Natural killer cell (primary cell): ENCODE measurements at regions not wholly inside any gene's neighbourhood (a gene's known extent, or its start where the extent isn't known, plus 50 kb on each side); places are given as distances from the start of the nearest gene placed in this dataset.
A peak's percentile ranks its signal among the peaks of the same experiment; 100 is the strongest.

Experiments
- ATAC-seq, 3 donors: fragments of 150-1000 bp in 2 of 3; fragments of 200-7000 bp in 1 of 3; cut with Tn5 transposase; 1 replicate in 1 of 3; 2 replicates in 2 of 3; pipeline ENCODE4 v1.10.0; 2021; ENCODE audit warnings: mild to moderate bottlenecking in 2 of 3, moderate library complexity in 2 of 3
- DNase-seq, 2 donors: peaks; one replicate each; pipeline versions ENCODE4 v3.0.0 to v3.0.0-alpha.2; 2013 to 2021; ENCODE audit warnings: mixed read lengths in 1 of 2
- H3K27ac ChIP-seq: one replicate; pipeline ENCODE4 v1.5.1; 2013; ENCODE audit warnings: mild to moderate bottlenecking, low read length
- H3K27me3 ChIP-seq: one replicate; pipeline ENCODE4 v1.6.1; 2013; ENCODE audit warnings: low read length; ENCODE audit not compliant: control insufficient read depth, insufficient read depth
- H3K36me3 ChIP-seq: one replicate; pipeline ENCODE4 v1.6.1; 2013; ENCODE audit warnings: low read length; ENCODE audit not compliant: control insufficient read depth, insufficient read depth
- H3K4me1 ChIP-seq: one replicate; pipeline ENCODE4 v1.6.1; 2013; ENCODE audit warnings: low read length; ENCODE audit not compliant: control insufficient read depth, insufficient read depth
- H3K4me3 ChIP-seq: one replicate; pipeline ENCODE4 v1.5.1; 2013; ENCODE audit warnings: low read length
- H3K9me3 ChIP-seq: one replicate; pipeline ENCODE4 v1.6.1; 2013; ENCODE audit warnings: low read length; ENCODE audit not compliant: control insufficient read depth, insufficient read depth
- H3K27ac Mint-ChIP-seq, 2 donors: one replicate each; pipeline ENCODE4 v1.8.0; 2022; ENCODE audit warnings: mild to moderate bottlenecking in 2 of 2, mixed read lengths in 2 of 2, moderate library complexity in 1 of 2
- H3K27me3 Mint-ChIP-seq, 2 donors: one replicate each; pipeline ENCODE4 v1.8.0; 2022; ENCODE audit warnings: low read depth in 2 of 2, mixed read lengths in 2 of 2
- H3K36me3 Mint-ChIP-seq: one replicate; pipeline ENCODE4 v1.8.0; 2022; ENCODE audit warnings: mixed read lengths
- H3K4me1 Mint-ChIP-seq, 2 donors: one replicate each; pipeline ENCODE4 v1.8.0; 2022; ENCODE audit warnings: mixed read lengths in 2 of 2
- H3K4me3 Mint-ChIP-seq: one replicate; pipeline ENCODE4 v1.8.0; 2022; ENCODE audit warnings: mild to moderate bottlenecking, moderate library complexity, mixed read lengths
- H3K9me3 Mint-ChIP-seq, 2 donors: one replicate each; pipeline ENCODE4 v1.8.0; 2022; ENCODE audit warnings: mixed read lengths in 2 of 2
- WGBS: methylation state at CpG from one replicate; pipeline ENCODE4 v1.1.7; 2013; ENCODE audit warnings: missing lambda C conversion rate; ENCODE audit not compliant: insufficient coverage; 5-methylcytosine and 5-hydroxymethylcytosine counted together
- intact Hi-C: fragments of 100-400 bp; cut with micrococcal nuclease; formaldehyde crosslinking; loops from one replicate; pipeline ENCODE4 v1.14.2; 2022
- TF ChIP-seq, protein P1 (sequence below): fragments of 200-600 bp; IDR thresholded peaks from one replicate; pipeline ENCODE4 v1.8.0; 2022; ENCODE audit warnings: antibody characterized with exemption

DNA sequence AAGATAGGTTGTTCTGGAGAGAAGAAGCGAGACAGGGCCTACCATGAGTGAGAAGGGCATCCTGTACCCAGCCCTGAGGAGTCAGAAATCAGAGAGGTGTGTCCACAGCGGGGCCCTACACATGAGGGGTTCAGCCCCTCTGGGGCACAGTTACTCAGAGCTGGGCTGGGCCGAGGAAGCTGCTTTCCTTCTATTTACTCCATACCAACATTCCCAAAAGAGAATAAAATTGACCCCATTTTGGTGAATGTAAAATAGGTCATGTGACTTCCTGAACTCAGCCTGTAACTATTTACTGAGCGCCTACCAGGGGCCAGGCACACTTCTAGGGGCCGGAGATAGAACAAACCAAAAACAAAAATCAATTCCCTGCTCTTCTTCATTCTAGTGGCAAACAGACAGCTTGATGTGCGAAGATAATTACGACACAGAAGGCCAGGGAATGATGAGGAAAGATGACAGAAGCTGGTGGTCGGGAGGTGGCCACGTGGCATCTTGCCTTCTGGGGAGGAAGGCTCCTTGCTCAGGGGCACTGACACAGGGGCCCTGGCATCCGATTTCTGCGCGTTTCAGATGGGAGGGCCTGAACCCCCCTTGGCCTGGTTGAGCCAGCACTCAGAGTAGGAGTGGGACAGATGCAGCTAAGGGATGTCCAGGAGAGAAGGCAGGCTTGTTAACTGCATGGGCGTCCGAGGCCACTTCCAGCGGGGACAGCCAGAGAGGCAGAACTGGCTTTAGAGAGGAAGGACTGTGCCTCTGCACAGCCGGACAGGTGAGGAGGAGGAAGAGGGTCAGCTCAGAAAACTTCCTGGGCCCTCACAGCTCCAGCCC, 121.8 kb downstream of the NSG2 start:
- Histone ChIP-seq H3K4me1 (no peaks in the 10 kb centered on the region), H3K27ac (no peak overlapping the region), H3K9me3 (no peaks in the 10 kb centered on the region), H3K27me3 (no peaks in the 10 kb centered on the region), H3K36me3 (no peaks in the 10 kb centered on the region), H3K4me3 (no peak overlapping the region)
- ATAC-seq (no peak), DNase-seq (no peak)
- H3K4me3 Mint-ChIP-seq: no peak overlapping the region
- TF ChIP-seq, protein P1, sequence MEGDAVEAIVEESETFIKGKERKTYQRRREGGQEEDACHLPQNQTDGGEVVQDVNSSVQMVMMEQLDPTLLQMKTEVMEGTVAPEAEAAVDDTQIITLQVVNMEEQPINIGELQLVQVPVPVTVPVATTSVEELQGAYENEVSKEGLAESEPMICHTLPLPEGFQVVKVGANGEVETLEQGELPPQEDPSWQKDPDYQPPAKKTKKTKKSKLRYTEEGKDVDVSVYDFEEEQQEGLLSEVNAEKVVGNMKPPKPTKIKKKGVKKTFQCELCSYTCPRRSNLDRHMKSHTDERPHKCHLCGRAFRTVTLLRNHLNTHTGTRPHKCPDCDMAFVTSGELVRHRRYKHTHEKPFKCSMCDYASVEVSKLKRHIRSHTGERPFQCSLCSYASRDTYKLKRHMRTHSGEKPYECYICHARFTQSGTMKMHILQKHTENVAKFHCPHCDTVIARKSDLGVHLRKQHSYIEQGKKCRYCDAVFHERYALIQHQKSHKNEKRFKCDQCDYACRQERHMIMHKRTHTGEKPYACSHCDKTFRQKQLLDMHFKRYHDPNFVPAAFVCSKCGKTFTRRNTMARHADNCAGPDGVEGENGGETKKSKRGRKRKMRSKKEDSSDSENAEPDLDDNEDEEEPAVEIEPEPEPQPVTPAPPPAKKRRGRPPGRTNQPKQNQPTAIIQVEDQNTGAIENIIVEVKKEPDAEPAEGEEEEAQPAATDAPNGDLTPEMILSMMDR: no peak
- no peaks in the 10 kb centered on the region for H3K4me1 Mint-ChIP-seq
- intact Hi-C loops: no loop called here
- no peaks in the 10 kb centered on the region for H3K36me3 Mint-ChIP-seq
- H3K9me3 Mint-ChIP-seq: no peaks in the 10 kb centered on the region
- whole genome bisulfite sequencing: 86% methylated on average over 16 of the region's 16 CpGs
- H3K27ac Mint-ChIP-seq: no peak overlapping the region
- peaks cover 0 to 4% of the 10 kb centered on the region in 2 donors for H3K27me3 Mint-ChIP-seq

DNA sequence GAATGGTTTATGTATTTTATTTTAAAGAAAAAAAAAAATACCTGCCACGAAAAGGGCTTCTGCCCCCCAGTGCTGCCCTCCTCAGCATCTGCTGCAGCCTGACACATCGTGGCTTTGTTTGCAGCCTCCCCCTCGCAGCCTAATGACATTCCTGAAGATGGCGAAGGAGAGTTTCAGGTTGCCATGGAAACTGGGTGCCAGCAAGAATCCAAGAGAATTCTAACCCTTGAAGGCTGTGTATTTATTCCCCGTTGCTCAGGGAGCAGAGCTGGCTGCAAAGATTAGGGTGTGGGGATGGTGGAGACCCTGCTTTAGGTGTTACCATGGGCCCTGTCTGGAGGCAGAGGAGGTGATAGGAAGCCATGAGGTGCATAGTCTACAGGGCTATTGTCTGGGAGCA, 126.6 kb downstream of the NSG2 start:
- no peak overlapping the region for H3K27ac ChIP-seq
- Mint-ChIP-seq H3K9me3 (no peaks in the 10 kb centered on the region), H3K4me1 (no peaks in the 10 kb centered on the region), H3K4me3 (no peak overlapping the region), H3K27ac (no peak overlapping the region), H3K36me3 (no peaks in the 10 kb centered on the region), H3K27me3 (peaks cover 4 to 14% of the 10 kb centered on the region in 2 donors)
- no peaks in the 10 kb centered on the region for H3K36me3 ChIP-seq
- H3K9me3 ChIP-seq: no peaks in the 10 kb centered on the region
- intact Hi-C loops: no loop called here
- TF ChIP-seq, protein P1: no peak
- WGBS: 74% methylated on average over 5 of the region's 5 CpGs
- no peaks in the 10 kb centered on the region for H3K27me3 ChIP-seq
- no peak for DNase-seq
- no peak overlapping the region for H3K4me3 ChIP-seq
- H3K4me1 ChIP-seq: no peaks in the 10 kb centered on the region
- ATAC-seq: no peak

DNA sequence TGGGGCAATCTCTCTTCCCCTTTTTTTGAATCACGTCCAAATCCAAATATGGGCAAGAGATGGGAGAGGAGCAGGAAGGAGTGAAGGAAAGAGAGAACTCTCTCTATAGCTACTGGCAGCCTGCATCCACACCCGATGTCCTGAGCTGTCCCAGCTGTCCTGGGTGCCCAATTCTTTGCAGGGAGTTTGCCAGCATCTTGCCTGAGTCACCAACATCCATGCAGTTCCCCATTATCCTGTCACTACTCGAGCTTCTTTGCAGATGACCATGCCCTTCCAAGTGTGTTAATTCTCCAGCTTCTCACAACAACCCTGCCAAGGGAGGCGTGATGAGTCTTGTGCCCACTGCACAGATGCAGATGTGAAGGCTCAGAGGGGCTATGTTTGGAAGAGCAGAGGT, 127.1 kb downstream of the NSG2 start:
- Mint-ChIP-seq H3K27ac (no peak overlapping the region), H3K4me3 (no peak overlapping the region), H3K36me3 (no peaks in the 10 kb centered on the region), H3K27me3 (peaks cover 7 to 14% of the 10 kb centered on the region in 2 donors), H3K9me3 (no peaks in the 10 kb centered on the region), H3K4me1 (no peaks in the 10 kb centered on the region)
- H3K36me3 ChIP-seq: no peaks in the 10 kb centered on the region
- intact Hi-C loops: no loop called here
- WGBS: 59% methylated on average over 3 of the region's 4 CpGs
- no peak overlapping the region for H3K4me3 ChIP-seq
- no peaks in the 10 kb centered on the region for H3K27me3 ChIP-seq
- TF ChIP-seq, protein P1: no peak
- no peak for ATAC-seq
- DNase-seq: no peak
- H3K9me3 ChIP-seq: no peaks in the 10 kb centered on the region
- no peaks in the 10 kb centered on the region for H3K4me1 ChIP-seq
- H3K27ac ChIP-seq: no peak overlapping the region

DNA sequence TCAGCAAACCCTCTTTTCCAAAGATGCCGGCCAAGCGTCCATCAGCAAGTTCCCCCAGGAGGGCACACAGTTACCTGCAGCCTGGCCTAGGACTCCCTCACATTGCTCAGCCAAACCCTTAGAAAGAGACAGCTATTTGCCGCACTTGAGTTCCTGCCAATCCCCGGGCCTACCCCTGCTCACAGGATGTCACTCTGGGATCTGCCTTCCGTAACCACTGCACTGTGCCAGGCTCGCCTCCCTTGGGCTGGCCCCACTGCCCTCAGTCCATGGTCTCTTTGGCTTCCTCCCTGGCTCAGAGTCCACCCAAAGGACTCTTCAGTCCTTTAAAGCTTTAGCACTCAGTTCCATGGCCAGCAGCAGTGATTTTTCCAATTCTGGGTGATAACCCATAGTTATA, 128.3 kb downstream of the NSG2 start:
- intact Hi-C loops: no loop called here
- 92% methylated on average over 6 of the region's 6 CpGs for WGBS
- peak in 1 of 3 donors; percentile 15 for ATAC-seq

More for the DNA sequence above, 128.3 kb downstream of the NSG2 start:
- Mint-ChIP-seq H3K9me3 (no peaks in the 10 kb centered on the region), H3K27ac (no peak overlapping the region), H3K36me3 (no peaks in the 10 kb centered on the region), H3K27me3 (peaks cover 11 to 14% of the 10 kb centered on the region in 2 donors), H3K4me1 (no peaks in the 10 kb centered on the region), H3K4me3 (no peak overlapping the region)
- H3K4me3 ChIP-seq: no peak overlapping the region
- no peaks in the 10 kb centered on the region for H3K27me3 ChIP-seq
- TF ChIP-seq, protein P1: no peak
- H3K9me3 ChIP-seq: no peaks in the 10 kb centered on the region
- DNase-seq: no peak
- no peaks in the 10 kb centered on the region for H3K4me1 ChIP-seq
- H3K36me3 ChIP-seq: no peaks in the 10 kb centered on the region
- H3K27ac ChIP-seq: no peak overlapping the region
